ENCODE measurements at regions not wholly inside any gene's neighbourhood (a gene's known extent, or its start where the extent isn't known, plus 50 kb on each side); places are given as distances from the start of the nearest gene placed in this dataset.

- no peak for DNase-seq (ENCODE audit: low read depth)
- no peak overlapping the region for H3K4me3 ChIP-seq (ENCODE audit: low read length)
- no peak for TF ChIP-seq CTCF (conservative IDR thresholded peaks at IDR 0.05; ENCODE audit: low read depth, low read length)
Measured at GRCh38 chr13:26456650-26457049, 100.8 kb upstream of the WASF3 start.

GRCh38 chr13:26457212-26457611 lies 100.3 kb upstream of the WASF3 start:
- TF ChIP-seq CTCF (conservative IDR thresholded peaks at IDR 0.05; ENCODE audit: low read depth, low read length): no peak
- no peak overlapping the region for H3K4me3 ChIP-seq (ENCODE audit: low read length)

GRCh38 chr13:26458196-26458749 lies 99.2 kb upstream of the WASF3 start:
- no peak overlapping the region for H3K4me3 ChIP-seq (ENCODE audit: low read length)
- DNase-seq (ENCODE audit: low read depth): no peak
- TF ChIP-seq CTCF (conservative IDR thresholded peaks at IDR 0.05; ENCODE audit: low read depth, low read length): no peak

More at GRCh38 chr13:26457212-26457611, 100.3 kb upstream of the WASF3 start:
- no peak for DNase-seq (ENCODE audit: low read depth)

GRCh38 chr13:26459276-26460131 lies 98.0 kb upstream of the WASF3 start:
- H3K4me3 ChIP-seq (ENCODE audit: low read length): no peak overlapping the region
- DNase-seq (ENCODE audit: low read depth): no peak
- TF ChIP-seq CTCF (conservative IDR thresholded peaks at IDR 0.05; ENCODE audit: low read depth, low read length): no peak

GRCh38 chr13:26460648-26461047 lies 96.8 kb upstream of the WASF3 start:
- no peak overlapping the region for H3K4me3 ChIP-seq (ENCODE audit: low read length)
- no peak for TF ChIP-seq CTCF (conservative IDR thresholded peaks at IDR 0.05; ENCODE audit: low read depth, low read length)
- DNase-seq (ENCODE audit: low read depth): no peak

- TF ChIP-seq CTCF (conservative IDR thresholded peaks at IDR 0.05; ENCODE audit: low read depth, low read length): no peak
- no peak for DNase-seq (ENCODE audit: low read depth)
- H3K4me3 ChIP-seq (ENCODE audit: low read length): no peak overlapping the region
Measured at GRCh38 chr13:26463296-26463695, 94.2 kb upstream of the WASF3 start.

GRCh38 chr13:26463848-26464247 lies 93.6 kb upstream of the WASF3 start:
- no peak for TF ChIP-seq CTCF (conservative IDR thresholded peaks at IDR 0.05; ENCODE audit: low read depth, low read length)
- no peak overlapping the region for H3K4me3 ChIP-seq (ENCODE audit: low read length)
- DNase-seq (ENCODE audit: low read depth): no peak

All from retinal pigment epithelial cell (primary cell).